ENCODE measurements at regions not wholly inside any gene's neighbourhood (a gene's known extent, or its start where the extent isn't known, plus 50 kb on each side); places are given as distances from the start of the nearest gene placed in this dataset.

GRCh38 chr4:20352163-20352431 lies 100.4 kb downstream of the SLIT2 start:
- ChIA-PET POLR2A (no interaction called here), CTCF (no interaction called here)
- Mint-ChIP-seq H3K9me3 (ENCODE audit: unreplicated experiment) (no peaks in the 10 kb centered on the region), H3K36me3 (ENCODE audit: insufficient read depth, unreplicated experiment) (no peaks in the 10 kb centered on the region), H3K4me1 (ENCODE audit: insufficient read depth, unreplicated experiment) (no peaks in the 10 kb centered on the region), H3K27ac (ENCODE audit: low read depth, unreplicated experiment) (no peak overlapping the region), H3K4me3 (ENCODE audit: unreplicated experiment) (no peak overlapping the region), H3K27me3 (ENCODE audit: insufficient read depth, unreplicated experiment) (no peaks in the 10 kb centered on the region)
- no peak for DNase-seq (ENCODE audit: unreplicated experiment)
- BruUV-seq (replicated peaks), result no TSS peak
- TF ChIP-seq, protein P1, sequence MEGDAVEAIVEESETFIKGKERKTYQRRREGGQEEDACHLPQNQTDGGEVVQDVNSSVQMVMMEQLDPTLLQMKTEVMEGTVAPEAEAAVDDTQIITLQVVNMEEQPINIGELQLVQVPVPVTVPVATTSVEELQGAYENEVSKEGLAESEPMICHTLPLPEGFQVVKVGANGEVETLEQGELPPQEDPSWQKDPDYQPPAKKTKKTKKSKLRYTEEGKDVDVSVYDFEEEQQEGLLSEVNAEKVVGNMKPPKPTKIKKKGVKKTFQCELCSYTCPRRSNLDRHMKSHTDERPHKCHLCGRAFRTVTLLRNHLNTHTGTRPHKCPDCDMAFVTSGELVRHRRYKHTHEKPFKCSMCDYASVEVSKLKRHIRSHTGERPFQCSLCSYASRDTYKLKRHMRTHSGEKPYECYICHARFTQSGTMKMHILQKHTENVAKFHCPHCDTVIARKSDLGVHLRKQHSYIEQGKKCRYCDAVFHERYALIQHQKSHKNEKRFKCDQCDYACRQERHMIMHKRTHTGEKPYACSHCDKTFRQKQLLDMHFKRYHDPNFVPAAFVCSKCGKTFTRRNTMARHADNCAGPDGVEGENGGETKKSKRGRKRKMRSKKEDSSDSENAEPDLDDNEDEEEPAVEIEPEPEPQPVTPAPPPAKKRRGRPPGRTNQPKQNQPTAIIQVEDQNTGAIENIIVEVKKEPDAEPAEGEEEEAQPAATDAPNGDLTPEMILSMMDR (IDR thresholded peaks at IDR 0.05; ENCODE audit: unreplicated experiment), result no peak
- intact Hi-C loops (cut with micrococcal nuclease), result no loop called here

DNA sequence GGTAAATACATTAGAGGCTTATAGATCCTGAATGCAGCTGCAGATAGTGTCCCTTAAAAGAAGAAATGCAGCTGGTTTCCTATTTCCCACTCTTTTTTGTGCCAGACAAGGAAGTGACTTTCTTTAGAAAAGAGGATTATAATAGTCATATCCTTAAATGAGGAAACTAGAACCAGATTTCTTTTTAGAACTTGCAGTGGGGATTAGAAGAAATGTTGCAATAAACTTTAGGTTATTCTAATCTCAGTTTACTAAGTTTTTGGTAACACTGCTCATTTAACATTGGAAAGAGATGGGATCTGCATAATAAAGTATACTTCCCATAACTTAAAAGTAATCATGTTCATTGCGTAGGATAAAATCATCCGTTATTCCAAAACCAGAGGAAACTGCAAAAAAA lies 101.9 kb downstream of the SLIT2 start:
- POLR2A ChIA-PET, result interaction anchor here (0.6 kb wide), 1 partner anchor 31 kb away, joined by 3 read pairs; no protein-coding TSS in a partner anchor

GRCh38 chr4:20354120-20354519 lies 102.4 kb downstream of the SLIT2 start:
- H3K27ac Mint-ChIP-seq (ENCODE audit: low read depth, unreplicated experiment), result no peak overlapping the region
- BruUV-seq (replicated peaks), result no TSS peak

More for the DNA sequence above, 101.9 kb downstream of the SLIT2 start:
- no TSS peak for BruUV-seq (replicated peaks)
- no peak overlapping the region for H3K4me3 Mint-ChIP-seq (ENCODE audit: unreplicated experiment)
- no peaks in the 10 kb centered on the region for H3K27me3 Mint-ChIP-seq (ENCODE audit: insufficient read depth, unreplicated experiment)
- no peaks in the 10 kb centered on the region for H3K4me1 Mint-ChIP-seq (ENCODE audit: insufficient read depth, unreplicated experiment)
- H3K36me3 Mint-ChIP-seq (ENCODE audit: insufficient read depth, unreplicated experiment), result no peaks in the 10 kb centered on the region
- no peak for DNase-seq (ENCODE audit: unreplicated experiment)
- TF ChIP-seq, protein P1 (IDR thresholded peaks at IDR 0.05; ENCODE audit: unreplicated experiment), result no peak
- CTCF ChIA-PET, result no interaction called here
- intact Hi-C loops (cut with micrococcal nuclease), result no loop called here
- no peaks in the 10 kb centered on the region for H3K9me3 Mint-ChIP-seq (ENCODE audit: unreplicated experiment)
- H3K27ac Mint-ChIP-seq (ENCODE audit: low read depth, unreplicated experiment), result no peak overlapping the region

DNA sequence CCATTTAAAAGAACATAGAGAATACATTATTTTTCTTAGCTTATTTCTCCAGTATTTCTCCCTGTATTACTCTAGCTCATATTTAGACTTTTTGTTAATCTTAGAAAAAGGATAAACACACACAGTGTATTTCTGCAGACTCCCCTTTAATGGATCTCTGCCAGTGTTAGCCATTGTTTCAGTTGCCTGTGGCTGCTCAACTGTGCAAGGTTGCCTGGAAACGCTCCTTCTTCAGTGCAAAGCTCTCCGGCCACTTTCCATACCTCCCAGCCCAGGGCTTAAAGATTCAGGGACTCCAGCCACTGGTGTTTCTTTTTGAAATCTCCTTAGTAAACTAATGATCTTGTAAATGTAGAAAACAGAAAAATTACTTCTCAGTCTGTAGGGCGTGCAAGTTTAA lies 104.9 kb downstream of the SLIT2 start:
- no peaks in the 10 kb centered on the region for H3K4me1 Mint-ChIP-seq (ENCODE audit: insufficient read depth, unreplicated experiment)
- TF ChIP-seq, protein P1 (IDR thresholded peaks at IDR 0.05; ENCODE audit: unreplicated experiment), result no peak
- DNase-seq (ENCODE audit: unreplicated experiment), result no peak
- no peaks in the 10 kb centered on the region for H3K27me3 Mint-ChIP-seq (ENCODE audit: insufficient read depth, unreplicated experiment)
- no peak overlapping the region for H3K4me3 Mint-ChIP-seq (ENCODE audit: unreplicated experiment)
- no peaks in the 10 kb centered on the region for H3K36me3 Mint-ChIP-seq (ENCODE audit: insufficient read depth, unreplicated experiment)
- ChIA-PET CTCF (interaction anchor here (0.6 kb wide), 1 partner anchor 44 kb away, joined by 6 read pairs; no protein-coding TSS in a partner anchor), POLR2A (interaction anchor here (0.7 kb wide), 1 partner anchor 199 kb away, joined by 3 read pairs; no protein-coding TSS in a partner anchor)
- no peak overlapping the region for H3K27ac Mint-ChIP-seq (ENCODE audit: low read depth, unreplicated experiment)
- no peaks in the 10 kb centered on the region for H3K9me3 Mint-ChIP-seq (ENCODE audit: unreplicated experiment)
- BruUV-seq (replicated peaks), result no TSS peak
- intact Hi-C loops (cut with micrococcal nuclease), result no loop called here

More at GRCh38 chr4:20354120-20354519, 102.4 kb downstream of the SLIT2 start:
- no peak for DNase-seq (ENCODE audit: unreplicated experiment)
- no peak overlapping the region for H3K4me3 Mint-ChIP-seq (ENCODE audit: unreplicated experiment)
- ChIA-PET CTCF (no interaction called here), POLR2A (no interaction called here)
- intact Hi-C loops (cut with micrococcal nuclease), result no loop called here
- TF ChIP-seq, protein P1 (IDR thresholded peaks at IDR 0.05; ENCODE audit: unreplicated experiment), result no peak
- H3K27me3 Mint-ChIP-seq (ENCODE audit: insufficient read depth, unreplicated experiment), result no peaks in the 10 kb centered on the region
- H3K36me3 Mint-ChIP-seq (ENCODE audit: insufficient read depth, unreplicated experiment), result no peaks in the 10 kb centered on the region
- no peaks in the 10 kb centered on the region for H3K9me3 Mint-ChIP-seq (ENCODE audit: unreplicated experiment)
- H3K4me1 Mint-ChIP-seq (ENCODE audit: insufficient read depth, unreplicated experiment), result no peaks in the 10 kb centered on the region
